SHP77 treated with DMSO at 0.1 percent for 48 hours (cell line): ENCODE measurements at regions not wholly inside any gene's neighbourhood (a gene's known extent, or its start where the extent isn't known, plus 50 kb on each side); places are given as distances from the start of the nearest gene placed in this dataset.
"Not testable (repeated sequence)": the region's sequence is repeated elsewhere in the genome, so short reads cannot be mapped to it uniquely, and the experiment has no call there.

Experiments used
- DNase-seq: peaks from one replicate; lab custom pipeline; 2025; lab: John Stamatoyannopoulos, UW

DNA sequence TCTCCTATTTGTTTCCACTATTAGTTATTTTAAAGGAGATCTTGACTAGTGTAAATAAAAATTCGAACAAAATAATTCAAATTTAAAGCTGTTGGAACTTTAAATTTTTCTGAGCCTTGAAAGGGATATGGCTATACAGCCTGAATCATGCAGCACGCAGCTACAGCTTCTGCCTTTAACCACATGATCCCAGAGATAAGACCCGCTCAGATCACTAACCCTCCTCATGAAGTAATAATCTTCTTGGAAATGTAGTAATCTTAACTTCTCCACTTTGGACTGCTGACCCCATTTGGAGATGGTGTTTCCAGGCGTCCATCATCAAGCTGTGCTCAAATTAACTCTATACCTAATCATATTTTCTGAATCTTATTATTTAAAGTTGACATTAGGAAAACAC is 336.6 kb downstream of the DSC3 start:
- no peak for DNase-seq

DNA sequence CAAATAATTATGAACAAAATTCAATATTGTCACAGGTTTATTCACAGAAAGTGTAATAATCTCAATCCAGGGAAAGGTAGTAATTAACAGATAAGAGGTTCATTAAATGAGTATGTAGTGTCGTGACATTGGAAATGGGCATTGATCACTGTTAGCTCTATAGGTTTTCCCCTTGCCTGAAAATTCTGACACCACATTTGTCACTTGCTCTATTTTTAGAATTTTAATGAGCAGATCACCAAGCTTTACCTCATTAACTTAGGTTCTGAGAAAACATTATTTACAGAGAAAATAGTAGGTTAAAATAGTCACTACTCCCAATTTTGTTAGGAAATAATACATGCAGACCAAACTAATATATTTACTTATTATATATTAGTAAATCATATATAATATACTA is 344.0 kb downstream of the DSC3 start:
- no peak for DNase-seq

DNA sequence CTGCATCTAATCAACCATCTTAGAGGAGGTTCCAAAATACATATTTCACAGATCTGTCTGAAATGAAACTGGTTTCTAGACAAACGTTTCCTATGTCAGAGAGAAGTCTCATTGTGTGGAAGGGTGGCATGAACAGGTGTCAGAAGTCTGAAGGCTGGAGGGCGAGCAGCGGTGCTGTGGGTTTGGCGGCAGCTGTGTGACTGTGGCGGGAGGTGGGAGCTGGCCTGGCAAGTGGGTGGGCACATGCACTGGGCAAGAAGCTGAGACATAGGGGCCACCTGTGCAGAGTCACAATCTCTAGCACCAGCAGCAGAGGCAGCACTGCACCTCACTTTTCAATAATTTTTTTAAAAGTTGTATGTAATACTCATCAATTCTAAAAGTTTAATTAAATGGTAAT is 346.3 kb downstream of the DSC3 start:
- no peak for DNase-seq

DNA sequence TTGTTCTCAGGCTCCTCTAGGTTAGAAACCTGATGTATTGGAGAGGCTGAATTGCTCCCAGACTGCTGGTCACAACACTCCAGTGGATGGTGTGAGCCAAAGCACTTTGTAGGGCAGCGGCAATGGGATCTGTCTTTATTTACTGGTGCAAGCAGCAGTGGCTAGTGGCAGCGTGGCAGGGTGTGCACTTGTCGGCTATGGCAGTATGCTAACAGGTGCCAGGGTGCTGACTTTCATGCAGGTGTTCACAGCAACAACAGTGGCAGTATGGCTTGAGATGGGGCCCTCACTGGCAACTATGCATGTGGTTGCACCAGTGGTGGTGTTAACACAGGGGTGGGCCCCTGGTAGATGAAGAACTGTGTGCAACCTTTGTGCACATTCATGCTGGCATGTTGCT is 347.8 kb downstream of the DSC3 start:
- no peak for DNase-seq

DNA sequence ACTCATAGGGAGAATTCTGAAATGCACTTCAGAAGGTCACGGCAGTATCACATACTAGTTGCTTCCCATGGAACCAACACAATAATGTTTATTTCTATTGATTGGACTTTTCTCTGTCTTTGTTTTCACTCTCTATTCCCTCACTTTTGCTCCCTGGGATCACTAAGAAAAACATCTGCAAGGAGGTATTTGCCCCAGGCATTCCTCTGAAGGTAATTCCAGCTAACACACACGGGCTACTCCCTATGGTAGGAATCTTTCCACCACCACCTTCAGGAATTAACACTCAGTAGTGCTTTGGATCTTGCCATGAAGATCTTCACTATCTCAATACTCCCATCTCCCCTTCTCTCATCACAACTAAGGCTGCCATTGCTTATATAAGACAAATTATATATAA is 353.3 kb downstream of the DSC3 start:
- DNase-seq = no peak

DNA sequence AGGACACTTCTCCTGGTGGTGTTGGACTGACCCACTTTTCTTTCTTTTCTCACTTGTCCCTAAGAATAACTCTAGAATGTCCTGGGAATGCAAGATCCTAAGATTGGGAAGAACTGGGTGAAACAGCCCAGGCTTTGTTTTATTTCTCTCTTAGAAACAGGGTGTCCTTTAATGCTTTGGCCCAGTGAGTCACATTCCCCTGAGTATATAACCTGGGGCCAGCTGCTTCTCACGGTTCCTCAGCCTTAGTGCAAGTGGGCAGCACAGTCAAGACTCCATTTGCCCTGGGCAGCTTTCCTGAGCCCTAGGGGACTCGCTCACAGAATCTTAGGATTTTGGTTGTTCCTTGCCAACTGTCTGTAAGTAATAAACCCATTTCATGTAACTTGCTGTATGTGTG is 355.0 kb downstream of the DSC3 start:
- no peak for DNase-seq

DNA sequence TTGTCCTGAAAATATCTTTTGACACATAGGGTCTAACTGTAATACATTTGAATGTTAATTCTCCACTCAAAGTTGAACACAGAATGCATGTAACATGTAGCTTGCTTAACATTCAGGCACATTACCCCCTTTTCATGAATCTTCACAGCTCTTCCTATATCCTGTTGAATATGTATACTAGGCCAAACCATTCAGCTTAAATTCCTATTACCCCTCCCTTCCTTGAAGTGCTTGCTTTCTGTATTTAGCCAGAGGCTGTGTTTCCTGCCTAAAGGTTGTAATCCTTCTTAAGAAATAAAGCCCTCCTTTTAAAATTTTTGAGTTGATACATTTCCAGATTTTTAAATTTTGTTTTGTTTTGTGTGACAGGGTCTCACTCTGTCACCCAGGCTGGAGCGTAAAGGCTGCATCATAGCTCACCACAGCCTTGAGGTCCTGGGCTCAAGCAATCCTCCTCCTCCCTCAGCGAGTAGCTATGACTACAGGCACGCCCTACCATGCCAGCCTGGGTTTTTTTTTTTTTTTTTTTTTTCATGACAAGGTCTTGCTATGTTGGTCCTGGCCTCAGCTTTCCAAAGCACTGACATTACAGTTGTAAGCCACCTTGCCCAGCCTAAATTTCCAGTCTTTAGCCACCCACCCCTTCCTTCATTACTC is 357.6 kb downstream of the DSC3 start:
- DNase-seq = no peak

DNA sequence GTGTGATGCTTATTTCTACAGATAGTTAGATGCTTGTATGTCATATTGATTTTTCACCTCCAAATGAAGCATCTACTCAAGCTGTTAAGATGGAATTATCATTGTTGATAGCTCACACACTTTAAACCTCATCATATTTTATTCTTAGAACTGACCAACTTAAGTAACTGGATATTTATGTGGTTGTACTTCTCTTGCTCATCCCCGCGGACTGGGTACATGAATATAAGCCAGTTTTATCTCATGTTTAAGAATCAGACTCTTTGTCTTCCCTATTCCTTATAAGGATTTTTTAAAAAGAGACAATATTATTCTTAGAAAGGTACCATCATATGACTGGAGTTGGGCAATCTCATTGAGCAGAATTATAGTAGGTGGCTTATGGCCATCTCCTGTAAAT is 358.7 kb downstream of the DSC3 start:
- no peak for DNase-seq

DNA sequence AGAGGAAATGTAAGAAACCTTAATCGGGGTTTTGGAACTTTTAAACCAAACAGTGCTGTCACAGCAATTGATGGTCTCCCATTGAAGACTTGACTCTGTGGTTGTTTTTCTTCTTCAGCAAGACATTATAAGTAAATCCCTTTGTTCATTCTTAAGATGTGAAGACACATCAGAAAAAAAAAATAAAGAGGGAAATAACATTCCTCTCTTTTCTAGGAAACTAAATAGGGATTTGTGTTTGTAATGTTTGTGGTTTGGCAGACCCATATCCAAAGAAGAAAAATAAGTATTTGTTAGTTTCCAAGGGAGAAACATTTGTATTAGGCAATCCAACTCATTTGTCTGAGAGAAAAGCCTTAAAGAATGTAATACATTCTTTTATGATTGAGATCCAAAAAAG is 359.9 kb downstream of the DSC3 start:
- no peak for DNase-seq

DNA sequence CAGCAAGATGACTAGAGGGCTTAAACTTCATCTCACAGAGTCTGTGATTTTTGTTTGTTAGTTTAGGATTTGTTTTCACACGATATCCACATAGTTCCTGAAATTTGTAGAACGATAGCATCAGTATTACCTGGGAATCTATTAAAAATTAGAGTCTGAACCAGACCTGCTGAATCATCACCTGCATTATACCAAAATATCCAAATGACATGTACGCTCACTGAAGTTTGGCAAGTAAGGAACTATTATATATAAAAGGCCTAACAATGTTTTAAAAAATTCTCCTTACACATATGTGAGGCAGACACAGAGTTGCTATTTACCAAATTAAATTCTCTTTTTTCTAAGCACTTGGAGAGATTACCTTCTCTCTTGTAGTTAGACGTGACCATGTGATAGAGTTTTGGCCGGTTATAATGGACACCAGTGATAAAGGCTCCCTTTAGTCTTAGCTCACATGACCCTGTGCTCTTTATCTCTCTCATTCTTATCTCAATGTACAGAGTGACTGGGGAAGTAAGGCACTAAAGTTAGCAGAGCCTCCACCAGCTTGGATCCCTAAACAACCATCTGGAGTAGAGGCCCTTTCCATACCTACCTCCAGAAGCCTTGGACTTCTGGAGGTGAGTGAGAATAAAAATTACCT is 363.1 kb downstream of the DSC3 start:
- no peak for DNase-seq

DNA sequence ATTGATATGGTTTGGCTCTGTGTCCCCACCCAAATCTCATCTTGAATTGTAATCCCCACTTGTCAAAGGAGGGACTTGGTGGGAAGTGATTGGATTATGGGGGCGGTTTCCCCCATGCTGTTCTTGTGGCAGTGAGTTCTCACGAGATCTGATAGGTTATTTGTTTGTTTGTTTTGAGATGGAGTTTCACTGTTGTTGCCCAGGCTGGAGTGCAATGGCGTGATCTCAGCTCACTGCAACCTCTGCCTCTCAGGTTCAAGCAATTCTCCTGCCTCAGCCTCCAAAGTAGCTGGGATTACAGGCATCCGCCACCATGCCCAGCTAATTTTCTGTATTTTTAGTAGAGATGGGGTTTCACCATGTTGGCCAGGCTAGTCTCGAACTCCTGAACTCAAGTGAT is 364.7 kb downstream of the DSC3 start:
- DNase-seq = not testable (repeated sequence)

DNA sequence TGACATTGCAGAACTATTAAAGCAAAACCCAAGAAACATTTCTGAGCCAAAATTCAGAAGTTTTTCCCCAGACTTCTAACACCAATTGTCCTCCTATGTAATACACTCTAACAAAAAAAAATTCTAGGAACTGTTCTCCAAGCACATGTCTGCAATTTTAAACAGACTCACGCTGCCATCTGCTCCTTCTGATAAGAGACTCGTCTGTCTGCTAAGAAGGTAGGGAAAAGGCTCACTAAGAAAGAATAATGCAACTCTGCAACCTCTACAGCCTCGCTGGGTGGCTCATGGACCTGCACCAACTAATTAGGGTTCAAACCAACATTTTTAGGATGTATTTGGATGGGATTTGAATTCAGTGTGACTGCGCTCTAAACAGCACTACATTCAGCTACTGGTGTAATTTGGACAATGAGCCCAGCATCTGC is 366.5 kb downstream of the DSC3 start:
- DNase-seq = no peak

DNA sequence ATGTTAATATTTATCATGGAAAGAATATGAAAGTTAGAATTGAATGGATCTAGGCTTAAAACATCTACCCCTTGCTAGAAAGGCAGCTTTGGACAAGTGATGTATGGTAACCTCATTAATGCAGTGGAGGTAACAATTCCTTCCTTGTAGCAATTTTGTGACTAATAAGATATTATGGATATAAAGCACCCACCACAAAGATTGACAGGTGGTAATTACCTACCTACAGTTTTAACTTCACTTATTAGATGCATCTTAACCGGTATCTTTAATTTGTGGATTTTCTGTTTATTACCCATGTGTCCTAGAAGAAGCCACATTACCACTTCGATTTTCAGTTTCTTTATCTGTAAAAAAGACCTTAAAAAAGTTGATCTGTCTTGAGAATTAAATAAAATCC is 367.0 kb downstream of the DSC3 start:
- no peak for DNase-seq

DNA sequence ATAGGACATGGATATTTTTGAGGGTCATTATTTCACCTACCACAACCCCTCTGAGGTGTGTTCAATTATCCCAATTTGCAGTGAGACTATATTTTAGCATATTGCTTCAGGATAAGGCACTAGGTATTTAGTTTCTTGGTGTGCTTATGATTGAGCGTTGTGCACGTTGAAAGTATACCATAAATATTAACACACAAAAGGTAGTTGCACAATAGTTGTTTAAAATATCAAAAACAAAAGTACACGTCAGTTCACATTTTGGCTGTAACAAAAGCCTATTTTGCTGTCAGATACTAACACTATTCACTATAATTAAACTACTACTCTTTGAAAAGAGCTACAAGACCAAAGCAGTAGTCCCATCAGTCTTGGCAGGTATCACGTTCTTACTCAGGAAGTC is 367.5 kb downstream of the DSC3 start:
- no peak for DNase-seq

DNA sequence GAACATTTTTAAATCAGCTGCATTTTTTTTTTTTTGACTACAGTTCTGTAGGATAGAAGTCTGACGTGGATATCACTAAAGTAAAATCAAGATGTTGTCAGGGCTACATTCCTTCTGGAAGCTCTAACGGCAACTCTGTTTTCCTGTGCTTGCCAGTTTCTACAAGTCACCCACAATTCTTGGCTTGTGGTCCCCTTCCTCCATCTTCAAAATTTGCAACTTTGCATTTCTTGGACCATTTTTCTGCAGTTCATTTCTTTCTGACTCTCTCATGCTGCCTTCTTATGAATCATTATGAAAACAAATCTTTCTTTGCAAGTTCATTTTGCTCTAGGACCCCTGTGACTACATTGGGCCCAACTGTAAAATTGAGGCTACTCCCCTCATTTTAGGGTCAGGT is 367.9 kb downstream of the DSC3 start:
- DNase-seq = no peak

DNA sequence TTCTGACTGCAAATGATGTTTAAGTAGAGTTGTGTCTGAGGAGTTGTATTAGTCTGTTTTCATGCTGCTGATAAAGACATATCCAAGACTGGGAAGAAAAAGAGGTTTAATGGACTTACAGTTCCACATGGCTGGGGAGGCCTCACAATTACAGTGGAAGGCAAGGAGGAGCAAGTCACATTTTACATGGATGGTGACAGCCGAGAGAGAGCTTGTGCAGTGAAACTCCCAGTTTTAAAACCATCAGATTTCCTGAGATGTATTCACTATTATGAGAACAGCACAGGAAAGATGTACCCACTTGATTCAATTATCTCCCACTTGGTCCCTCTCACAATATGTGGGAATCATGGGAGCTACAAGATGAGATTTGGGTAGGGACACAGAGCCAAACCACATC is 370.1 kb downstream of the DSC3 start:
- not testable (repeated sequence) for DNase-seq

DNA sequence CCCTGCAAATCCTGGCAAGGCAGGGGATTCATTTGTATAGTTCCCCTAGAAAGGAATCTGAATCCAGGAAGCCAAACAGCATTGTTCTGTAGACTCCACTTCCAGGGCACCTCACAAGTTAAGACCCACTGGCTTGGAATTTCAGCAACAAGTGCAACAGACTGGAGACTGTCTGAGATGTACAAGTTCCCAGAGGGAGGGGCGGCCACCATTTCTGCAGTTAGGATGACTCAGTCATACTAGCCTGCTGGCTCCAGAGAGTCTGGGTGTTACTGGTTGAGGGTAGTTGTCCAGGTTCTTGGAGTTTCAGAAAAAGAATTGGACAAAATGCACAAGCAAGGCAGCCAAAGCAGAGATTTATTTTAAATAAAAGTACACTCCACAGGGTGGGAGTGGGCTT is 384.2 kb downstream of the DSC3 start:
- DNase-seq = no peak

DNA sequence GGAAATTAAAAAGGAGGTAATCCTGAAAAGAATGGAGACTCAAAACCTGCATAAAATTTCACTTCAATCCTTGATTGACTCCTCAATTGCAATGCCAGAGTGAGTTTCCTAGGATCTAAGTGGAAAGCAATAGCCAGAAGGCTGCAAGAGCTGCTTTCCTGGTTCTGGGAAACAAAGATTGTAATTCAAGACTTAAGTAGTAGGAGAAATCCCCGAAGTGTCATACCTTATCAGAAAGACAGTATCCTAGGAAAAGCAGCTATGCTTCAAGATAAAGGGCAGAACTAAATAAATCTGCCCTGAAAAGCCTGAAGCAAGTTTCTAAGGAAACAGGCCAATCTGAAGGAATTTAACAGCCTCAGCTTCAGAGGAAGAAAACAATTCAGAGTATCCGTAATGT is 390.2 kb downstream of the DSC3 start:
- no peak for DNase-seq

DNA sequence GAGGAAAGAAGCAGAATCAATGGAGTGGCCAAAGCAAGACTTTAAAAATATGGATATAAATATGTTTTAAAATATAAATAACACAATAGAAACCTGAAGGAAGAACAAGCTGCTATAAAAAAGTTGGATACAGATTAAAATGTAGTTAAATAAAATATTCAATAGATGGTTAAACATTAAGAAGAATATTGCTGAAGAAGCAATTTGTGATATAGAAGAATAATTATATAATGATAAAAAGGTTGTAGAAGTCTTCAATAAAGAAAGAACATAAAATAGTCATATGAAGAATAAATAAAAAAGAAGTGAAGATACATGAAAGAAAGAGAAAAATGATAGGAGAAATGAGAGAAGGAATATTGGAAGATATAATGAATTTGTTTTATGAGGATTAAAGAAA is 392.0 kb downstream of the DSC3 start:
- DNase-seq = no peak

DNA sequence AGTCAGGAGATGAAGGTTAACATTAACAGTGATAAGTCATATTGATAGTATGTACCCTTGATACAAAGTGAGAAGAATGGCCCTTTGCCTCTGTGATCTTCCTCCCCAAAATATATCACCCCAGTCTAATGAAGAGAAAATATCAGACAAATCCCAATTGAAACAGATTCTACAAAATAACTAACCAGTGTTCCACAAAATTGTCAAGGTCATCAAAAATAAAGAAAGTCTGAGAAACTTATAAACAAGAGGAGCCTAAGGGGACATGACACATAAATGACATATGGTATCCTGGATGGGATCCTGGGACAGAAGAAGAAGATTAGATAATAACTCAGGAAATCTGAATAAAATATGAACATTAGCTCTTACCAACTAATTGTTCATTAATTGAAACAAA is 398.4 kb downstream of the DSC3 start:
- DNase-seq = no peak

DNA sequence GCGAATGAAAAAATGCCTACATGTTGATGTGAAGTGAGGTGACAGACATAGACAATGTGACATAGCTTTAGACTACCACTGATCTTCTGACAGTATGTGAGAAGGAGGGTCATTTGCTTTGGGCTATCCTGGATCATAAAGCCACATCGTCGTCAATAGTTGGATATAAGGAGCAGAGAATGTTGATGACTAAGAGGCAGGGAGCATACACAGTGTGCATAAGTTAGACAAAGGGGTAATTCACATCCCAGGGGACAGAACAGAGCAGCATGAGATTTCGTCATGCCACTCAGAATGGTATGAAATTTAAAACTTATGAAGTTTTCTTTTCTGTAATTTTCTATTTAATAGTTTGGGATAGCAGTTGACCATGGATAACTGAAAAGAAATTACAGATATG is 403.2 kb downstream of the DSC3 start:
- DNase-seq = no peak

DNA sequence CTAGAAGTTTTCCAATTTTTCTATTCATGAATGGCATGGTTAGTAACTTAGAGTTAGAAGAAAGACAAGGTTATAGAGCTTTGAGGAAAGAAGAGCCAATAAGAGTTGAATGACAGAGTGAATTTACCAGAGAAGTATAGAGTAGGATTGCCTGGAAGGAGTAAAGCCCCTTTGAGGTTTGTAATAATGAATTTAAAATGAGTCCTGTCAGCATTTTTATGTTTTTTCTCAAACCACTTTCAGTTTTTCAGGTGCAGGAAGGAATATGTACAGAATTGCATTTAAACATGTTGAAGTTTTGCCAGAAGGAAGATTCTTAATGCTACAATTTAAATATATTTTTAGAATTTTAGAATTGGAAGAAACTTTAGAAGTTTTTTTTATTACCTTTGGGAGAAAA is 408.3 kb downstream of the DSC3 start:
- DNase-seq = no peak

DNA sequence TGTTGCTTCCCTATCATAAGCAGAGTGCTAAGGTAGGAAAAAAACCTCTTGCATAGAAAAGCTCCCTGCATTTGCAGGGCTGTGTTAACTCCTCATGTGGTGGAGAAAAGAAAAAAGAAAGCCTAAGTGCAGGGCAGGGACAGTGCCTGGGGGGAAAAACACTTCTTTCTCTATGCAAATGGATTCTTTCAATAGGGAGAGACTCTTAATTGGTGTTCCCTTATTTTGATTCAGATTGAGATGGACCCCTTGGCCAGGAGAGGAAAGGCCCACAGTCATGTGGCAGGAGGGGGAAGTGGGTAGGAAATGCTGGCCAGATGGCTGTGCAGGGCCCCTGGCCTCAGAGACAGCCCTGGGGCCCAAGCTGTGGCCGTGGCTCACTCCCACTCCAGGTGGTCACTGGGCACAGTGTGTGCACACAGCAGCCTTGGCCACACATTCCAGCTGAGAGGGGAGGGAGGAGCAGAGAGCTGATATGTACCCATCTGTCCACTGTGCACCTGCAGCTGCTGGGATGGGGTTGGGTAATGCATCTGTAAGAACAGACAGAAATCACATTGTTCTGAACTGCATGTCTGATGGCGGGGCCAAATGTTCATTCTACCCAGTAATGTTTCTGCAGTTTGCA is 410.4 kb downstream of the DSC3 start:
- DNase-seq = no peak

DNA sequence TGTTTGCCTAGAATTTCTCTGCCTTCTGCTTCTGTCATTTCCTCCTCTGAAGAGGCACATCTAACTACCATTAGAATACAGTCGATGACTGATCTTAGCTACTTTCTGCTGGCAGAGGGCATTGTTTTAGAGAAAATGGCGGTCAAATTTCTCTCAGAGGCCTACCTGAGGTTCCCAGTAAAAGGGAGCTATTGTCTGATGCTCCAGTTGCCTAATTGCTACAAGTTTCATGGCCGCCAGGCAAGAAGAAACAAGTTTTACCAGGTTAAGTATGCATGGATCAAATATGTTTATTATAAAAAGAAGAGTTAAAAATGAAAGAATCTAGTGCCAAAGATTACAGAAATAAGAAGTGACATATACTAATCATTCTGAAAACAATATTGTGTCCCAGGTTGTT is 416.6 kb downstream of the DSC3 start:
- DNase-seq = no peak
